Keratinocyte (primary cell): ENCODE measurements at regions not wholly inside any gene's neighbourhood (a gene's known extent, or its start where the extent isn't known, plus 50 kb on each side); places are given as distances from the start of the nearest gene placed in this dataset.

Source experiments
- DNase-seq: peaks from one replicate; pipeline ENCODE4 v3.0.0-alpha.2; 2011; ENCODE audit warnings: low read depth, missing footprints, low spot score
- FAIRE-seq: peaks from 2 replicates; lab custom pipeline; 2011; peaks lifted over from hg19 to GRCh38; lab: Jason Lieb, UNC
- H2AFZ ChIP-seq: 2 replicates; pipeline ENCODE4 v1.6.0; 2012; ENCODE audit warnings: low read length, control low read depth, inconsistent platforms; ENCODE audit not compliant: control insufficient read depth
- H3K27ac ChIP-seq: 2 replicates; pipeline ENCODE4 v1.5.1; 2011; ENCODE audit warnings: low read length; ENCODE audit not compliant: control insufficient read depth, insufficient read depth
- H3K27me3 ChIP-seq: 3 replicates; pipeline ENCODE4 v1.6.0; 2011; ENCODE audit warnings: low read length; ENCODE audit not compliant: control insufficient read depth, insufficient read depth; ENCODE audit errors: extremely low read depth
- H3K36me3 ChIP-seq, 2 experiments: 2 replicates in 1 of 2; 3 replicates in 1 of 2; pipeline ENCODE4 v1.5.1; 2011; ENCODE audit warnings: low read length in 2 of 2, mild to moderate bottlenecking in 1 of 2; ENCODE audit not compliant: control insufficient read depth in 2 of 2, insufficient read depth in 2 of 2; ENCODE audit errors: extremely low read depth in 1 of 2
- H3K4me1 ChIP-seq: 3 replicates; pipeline ENCODE4 v1.5.1; 2011; ENCODE audit warnings: low read length; ENCODE audit not compliant: control insufficient read depth, insufficient read depth; ENCODE audit errors: extremely low read depth
- H3K4me2 ChIP-seq: 3 replicates; pipeline ENCODE4 v1.6.0; 2011; ENCODE audit warnings: low read depth, low read length; ENCODE audit not compliant: control insufficient read depth, insufficient read depth; ENCODE audit errors: extremely low read depth
- H3K4me3 ChIP-seq, 3 experiments: fragments of 200-600 bp in 1 of 3; sonication (generic) in 1 of 3; 2 replicates in 2 of 3; 3 replicates in 1 of 3; pipeline ENCODE4 v1.5.1; 2011 to 2016; ENCODE audit warnings: low read length in 3 of 3, mild to moderate bottlenecking in 3 of 3, control low read depth in 2 of 3, inconsistent platforms in 1 of 3, low read depth in 1 of 3, mixed read lengths in 1 of 3, mixed run types in 1 of 3, moderate library complexity in 1 of 3; ENCODE audit not compliant: control insufficient read depth in 2 of 3, insufficient read depth in 2 of 3; ENCODE audit errors: extremely low read depth in 1 of 3
- H3K79me2 ChIP-seq: 2 replicates; pipeline ENCODE4 v1.6.0; 2012; ENCODE audit warnings: low read length; ENCODE audit not compliant: control insufficient read depth, insufficient read depth
- H3K9ac ChIP-seq: 3 replicates; pipeline ENCODE4 v1.6.0; 2011; ENCODE audit warnings: low read length; ENCODE audit not compliant: control insufficient read depth, insufficient read depth; ENCODE audit errors: extremely low read depth
- H3K9me1 ChIP-seq: 3 replicates; pipeline ENCODE4 v1.6.0; 2011; ENCODE audit warnings: low read length; ENCODE audit not compliant: control insufficient read depth, insufficient read depth; ENCODE audit errors: extremely low read depth
- H3K9me3 ChIP-seq: 2 replicates; pipeline ENCODE4 v1.5.1; 2012; ENCODE audit warnings: low read depth, low read length; ENCODE audit not compliant: control insufficient read depth
- H4K20me1 ChIP-seq: 3 replicates; pipeline ENCODE4 v1.6.0; 2011; ENCODE audit warnings: low read length; ENCODE audit not compliant: control insufficient read depth, insufficient read depth; ENCODE audit errors: extremely low read depth
- EZH2 ChIP-seq: IDR thresholded peaks from one replicate; pipeline ENCODE4 v1.6.1; 2012; ENCODE audit warnings: inconsistent platforms, mild to moderate bottlenecking, low read length, moderate library complexity
- dilution Hi-C: fragments of 300-500 bp; cut with MboI; formaldehyde crosslinking; loops from one replicate; pipeline ENCODE4 v1.7.0; 2020; ENCODE audit warnings: low sequenced_read_pairs; ENCODE audit not compliant: extremely low pct_ligation_motif_present
- TF ChIP-seq, protein P1 (sequence below), 3 experiments: IDR thresholded peaks in 1 of 3; conservative IDR thresholded peaks in 1 of 3; optimal IDR thresholded peaks in 1 of 3; 2 replicates in 2 of 3; 3 replicates in 1 of 3; pipeline versions ENCODE3 to v1.5.1; 2011; ENCODE audit warnings: low read length in 3 of 3, mild to moderate bottlenecking in 3 of 3, moderate library complexity in 2 of 3, control low read depth in 1 of 3, inconsistent platforms in 1 of 3; ENCODE audit not compliant: insufficient read depth in 2 of 3; ENCODE audit errors: extremely low read depth in 1 of 3

DNA sequence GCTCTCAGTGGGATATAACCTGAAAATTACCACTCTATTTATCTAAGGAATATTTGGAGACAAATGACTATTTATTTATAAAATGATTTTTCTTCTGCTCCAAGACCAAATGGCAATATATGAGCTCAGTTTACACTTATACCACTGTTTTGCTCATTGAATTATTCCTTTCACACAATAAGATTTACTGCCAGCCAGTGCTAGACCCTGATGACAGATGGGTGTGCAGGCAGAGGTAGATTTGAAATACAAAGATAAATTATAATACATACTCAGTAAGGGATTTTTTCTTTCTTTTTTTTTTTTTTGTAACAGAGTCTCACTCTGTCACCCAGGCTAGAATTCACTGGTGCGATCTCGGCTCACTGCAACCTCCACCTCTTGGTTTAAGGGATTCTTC lies 980.3 kb downstream of the EPHA3 start:
- dilution Hi-C loops: no loop called here
- Histone ChIP-seq H3K27ac (no peak overlapping the region), H3K36me3 (no peaks in the 10 kb centered on the region), H3K9me1 (no peaks in the 10 kb centered on the region), H3K27me3 (no peaks in the 10 kb centered on the region), H3K9ac (no peak overlapping the region), H3K4me1 (no peaks in the 10 kb centered on the region), H3K4me3 (no peak overlapping the region), H3K9me3 (no peaks in the 10 kb centered on the region), H3K79me2 (no peaks in the 10 kb centered on the region), H2AFZ (no peak overlapping the region), H3K4me2 (no peak overlapping the region), H4K20me1 (no peaks in the 10 kb centered on the region)
- DNase-seq (no peak), FAIRE-seq (no peak)
- TF ChIP-seq, protein P1, sequence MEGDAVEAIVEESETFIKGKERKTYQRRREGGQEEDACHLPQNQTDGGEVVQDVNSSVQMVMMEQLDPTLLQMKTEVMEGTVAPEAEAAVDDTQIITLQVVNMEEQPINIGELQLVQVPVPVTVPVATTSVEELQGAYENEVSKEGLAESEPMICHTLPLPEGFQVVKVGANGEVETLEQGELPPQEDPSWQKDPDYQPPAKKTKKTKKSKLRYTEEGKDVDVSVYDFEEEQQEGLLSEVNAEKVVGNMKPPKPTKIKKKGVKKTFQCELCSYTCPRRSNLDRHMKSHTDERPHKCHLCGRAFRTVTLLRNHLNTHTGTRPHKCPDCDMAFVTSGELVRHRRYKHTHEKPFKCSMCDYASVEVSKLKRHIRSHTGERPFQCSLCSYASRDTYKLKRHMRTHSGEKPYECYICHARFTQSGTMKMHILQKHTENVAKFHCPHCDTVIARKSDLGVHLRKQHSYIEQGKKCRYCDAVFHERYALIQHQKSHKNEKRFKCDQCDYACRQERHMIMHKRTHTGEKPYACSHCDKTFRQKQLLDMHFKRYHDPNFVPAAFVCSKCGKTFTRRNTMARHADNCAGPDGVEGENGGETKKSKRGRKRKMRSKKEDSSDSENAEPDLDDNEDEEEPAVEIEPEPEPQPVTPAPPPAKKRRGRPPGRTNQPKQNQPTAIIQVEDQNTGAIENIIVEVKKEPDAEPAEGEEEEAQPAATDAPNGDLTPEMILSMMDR (optimal IDR thresholded peaks at IDR 0.05 in 1 of 3, IDR thresholded peaks at IDR 0.05 in 1 of 3, conservative IDR thresholded peaks at IDR 0.05 in 1 of 3; ENCODE audit: extremely low read depth in 1 of 3, insufficient read depth in 2 of 3, low read length in 3 of 3): no peak

DNA sequence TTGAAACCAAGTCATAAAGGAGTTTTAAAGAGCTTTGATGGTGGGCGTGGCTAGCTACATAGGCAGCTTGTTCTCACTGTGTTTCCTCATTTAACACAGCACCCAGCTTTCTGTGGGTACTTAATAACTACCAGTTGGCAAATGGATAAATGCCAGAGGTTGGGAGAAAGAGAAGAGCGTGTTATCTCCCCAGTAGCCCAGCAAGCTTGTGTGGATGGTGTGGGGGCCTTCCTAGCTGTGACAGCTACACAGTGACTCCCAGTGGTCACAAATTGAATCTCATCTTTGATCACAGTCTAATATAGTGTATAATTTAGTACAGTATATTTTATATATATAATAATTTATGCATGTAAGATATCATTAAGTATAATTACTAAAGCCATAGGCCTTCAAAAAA lies 984.1 kb downstream of the EPHA3 start:
- dilution Hi-C loops: no loop called here
- H3K27ac ChIP-seq: no peak overlapping the region
- no peak for DNase-seq
- H3K27me3 ChIP-seq: no peaks in the 10 kb centered on the region
- no peaks in the 10 kb centered on the region for H4K20me1 ChIP-seq
- H3K9me3 ChIP-seq: no peaks in the 10 kb centered on the region
- FAIRE-seq: no peak
- H3K36me3 ChIP-seq: no peaks in the 10 kb centered on the region
- H3K4me3 ChIP-seq: no peak overlapping the region
- no peak overlapping the region for H3K9ac ChIP-seq
- no peak overlapping the region for H3K4me2 ChIP-seq
- H3K9me1 ChIP-seq: no peaks in the 10 kb centered on the region
- H3K79me2 ChIP-seq: no peaks in the 10 kb centered on the region
- no peaks in the 10 kb centered on the region for H3K4me1 ChIP-seq
- no peak overlapping the region for H2AFZ ChIP-seq
- TF ChIP-seq, protein P1 (optimal IDR thresholded peaks at IDR 0.05 in 1 of 3, IDR thresholded peaks at IDR 0.05 in 1 of 3, conservative IDR thresholded peaks at IDR 0.05 in 1 of 3; ENCODE audit: extremely low read depth in 1 of 3, insufficient read depth in 2 of 3, low read length in 3 of 3): peak; percentile 22 to 68 (median 53)
- TF ChIP-seq EZH2: no peak
